ENCODE measurements at regions not wholly inside any gene's neighbourhood (a gene's known extent, or its start where the extent isn't known, plus 50 kb on each side); places are given as distances from the start of the nearest gene placed in this dataset.

DNA sequence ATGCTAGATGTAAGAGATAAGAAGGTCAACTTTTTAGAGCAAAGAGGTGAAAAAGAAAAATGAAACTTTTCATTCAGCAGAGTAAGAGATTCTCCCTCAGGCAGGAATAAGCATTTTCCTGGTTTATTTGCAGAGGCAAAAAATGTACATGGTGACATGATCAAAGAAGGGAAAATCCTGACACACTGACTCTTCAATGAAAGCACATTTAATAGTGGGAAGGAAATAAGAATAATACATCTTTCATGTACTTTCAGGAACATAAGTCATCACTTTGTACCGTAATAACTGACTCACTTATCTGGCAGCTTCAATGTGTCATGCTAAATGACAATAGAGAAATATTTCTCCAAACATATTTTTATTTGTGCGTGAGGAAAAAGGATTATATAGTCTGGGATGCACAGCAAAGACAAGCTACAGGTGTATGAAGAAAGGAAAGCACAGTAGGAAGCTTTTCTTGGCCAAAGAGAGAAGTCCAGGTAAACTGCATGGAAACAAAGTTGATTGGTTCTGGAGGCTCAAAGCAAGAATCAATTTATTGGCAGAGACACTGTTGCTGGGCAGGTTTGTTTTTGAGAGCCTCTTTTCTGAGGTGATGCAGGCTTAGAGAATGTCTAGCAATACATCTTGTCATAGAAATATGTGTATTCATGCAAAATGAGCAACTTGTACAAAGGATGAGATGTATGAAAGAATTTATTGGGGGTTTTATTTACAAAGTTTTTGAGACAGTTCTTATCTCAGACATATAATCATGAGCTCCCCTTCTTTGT lies 1409.0 kb downstream of the PLA2G4A start:
- DNase-seq: no peak

DNA sequence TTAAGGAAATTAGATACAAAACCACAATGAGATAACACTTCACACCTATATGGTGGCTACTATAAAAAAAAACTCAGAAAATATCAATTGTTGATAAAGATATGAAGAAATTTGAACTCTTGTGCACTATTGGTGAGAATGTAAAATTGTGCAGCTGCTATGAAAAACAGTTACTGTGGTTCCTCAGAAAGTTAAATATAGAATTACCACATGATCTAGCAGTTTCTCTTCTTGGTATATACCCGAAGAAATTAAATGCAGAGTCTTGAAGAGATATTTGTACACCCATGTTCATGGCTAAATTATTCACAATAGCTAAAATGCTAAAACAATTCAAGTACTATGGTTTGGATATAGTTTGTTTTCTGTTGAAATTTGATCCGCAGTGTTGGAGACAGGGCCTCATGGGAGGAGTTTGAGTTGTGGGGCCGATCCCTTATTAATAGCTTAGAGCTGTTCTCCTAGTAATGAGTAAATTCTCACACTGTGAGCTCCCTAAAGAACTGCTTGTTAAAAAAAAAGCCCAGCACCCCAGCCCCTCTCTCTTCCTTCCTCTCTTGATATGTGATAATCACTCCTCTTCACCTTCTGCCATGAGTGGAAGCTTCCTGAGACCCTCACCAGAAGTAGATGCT lies 1412.1 kb downstream of the PLA2G4A start:
- no peak for DNase-seq

DNA sequence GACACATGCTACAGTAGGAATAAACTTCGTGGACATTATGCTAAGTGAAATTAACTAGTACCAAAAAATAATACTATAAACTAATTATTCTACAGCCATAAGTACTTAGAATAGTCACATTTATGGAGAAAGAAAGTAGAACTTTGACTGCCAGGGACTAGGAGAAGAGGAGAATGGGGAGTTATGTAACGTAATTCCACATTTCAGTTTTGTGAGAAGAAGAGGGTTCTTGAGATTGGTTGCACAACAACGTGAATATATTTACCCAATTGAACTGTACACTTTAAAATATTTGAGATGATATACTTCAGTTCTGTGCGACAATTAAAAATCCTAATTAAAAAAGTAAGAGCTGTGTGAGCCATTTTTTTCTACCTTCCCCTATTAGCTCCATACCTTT lies 1412.9 kb downstream of the PLA2G4A start:
- no peak for DNase-seq

DNA sequence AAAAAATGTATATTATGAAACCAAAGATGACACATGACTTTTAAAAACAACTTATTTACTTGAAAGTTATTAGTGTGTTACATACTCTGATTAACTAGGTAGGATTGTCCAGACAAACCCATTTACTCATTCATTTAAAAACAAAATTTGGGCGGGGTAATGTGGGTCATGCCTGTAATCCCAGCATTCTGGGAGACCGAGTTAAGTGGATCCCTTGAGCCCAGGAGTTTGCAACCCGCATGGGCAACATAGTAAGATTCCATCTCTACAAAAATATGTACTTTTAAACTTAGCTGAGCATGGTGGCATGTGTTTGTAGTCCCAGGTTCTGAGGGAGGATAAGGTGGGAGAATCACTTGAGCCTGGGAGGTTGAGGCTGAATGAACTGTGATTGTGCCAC lies 1414.7 kb downstream of the PLA2G4A start:
- DNase-seq: no peak

DNA sequence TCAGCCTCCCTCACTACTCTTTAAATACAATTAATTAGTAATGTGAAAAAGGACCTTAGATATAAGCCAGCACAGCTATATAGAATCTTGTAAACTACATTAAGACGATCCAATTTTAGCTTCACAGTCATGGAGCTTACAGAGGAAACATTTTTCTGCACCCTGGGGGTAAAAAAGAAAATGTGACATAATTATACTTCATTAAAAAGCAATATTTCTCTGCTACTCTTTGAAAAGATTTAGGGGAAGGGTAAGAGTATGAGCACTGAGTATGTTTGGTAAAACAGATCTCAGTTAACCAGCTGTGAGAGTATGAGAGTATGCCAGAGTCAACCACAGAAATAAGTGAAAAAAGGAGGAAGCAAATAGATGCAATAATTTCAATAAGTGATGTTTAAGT lies 1415.9 kb downstream of the PLA2G4A start:
- DNase-seq: no peak

DNA sequence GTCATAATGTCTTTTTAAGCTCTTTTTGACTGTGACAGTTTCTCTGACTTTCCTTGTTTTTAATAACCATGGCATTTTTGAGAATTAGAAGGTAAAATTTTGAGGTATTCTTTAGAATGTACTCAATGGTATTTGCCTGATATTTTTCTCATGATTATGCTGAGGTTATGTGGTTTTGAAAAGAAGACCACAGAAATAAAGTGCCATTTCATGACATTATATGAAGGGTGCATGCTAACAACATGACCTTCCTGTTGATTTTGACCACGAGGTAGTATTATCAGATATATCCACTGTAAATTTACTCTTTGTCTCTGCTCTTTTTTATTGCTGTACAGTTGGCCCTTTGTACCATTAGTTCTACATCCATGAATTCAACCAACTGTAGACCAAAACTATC lies 1418.5 kb downstream of the PLA2G4A start:
- DNase-seq: no peak

DNA sequence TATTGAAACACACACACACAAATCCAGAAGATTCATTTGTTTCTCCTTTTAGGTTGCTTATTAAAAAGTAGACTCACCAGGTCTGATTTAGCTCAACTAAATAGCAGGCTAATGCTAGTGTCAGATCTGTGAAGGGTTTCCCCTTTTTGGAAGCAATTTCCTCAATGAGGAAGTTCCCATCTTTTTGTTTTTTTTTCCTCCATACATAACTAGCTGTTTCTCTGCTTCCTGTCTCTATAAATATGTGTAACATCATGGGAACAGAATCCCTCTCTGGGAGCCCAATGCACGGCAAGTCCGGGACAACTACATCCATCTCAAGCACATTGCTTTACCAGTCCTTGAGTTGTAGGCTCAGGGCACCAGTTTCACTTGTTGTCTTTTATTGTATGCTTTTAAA lies 1421.1 kb downstream of the PLA2G4A start:
- DNase-seq: no peak

DNA sequence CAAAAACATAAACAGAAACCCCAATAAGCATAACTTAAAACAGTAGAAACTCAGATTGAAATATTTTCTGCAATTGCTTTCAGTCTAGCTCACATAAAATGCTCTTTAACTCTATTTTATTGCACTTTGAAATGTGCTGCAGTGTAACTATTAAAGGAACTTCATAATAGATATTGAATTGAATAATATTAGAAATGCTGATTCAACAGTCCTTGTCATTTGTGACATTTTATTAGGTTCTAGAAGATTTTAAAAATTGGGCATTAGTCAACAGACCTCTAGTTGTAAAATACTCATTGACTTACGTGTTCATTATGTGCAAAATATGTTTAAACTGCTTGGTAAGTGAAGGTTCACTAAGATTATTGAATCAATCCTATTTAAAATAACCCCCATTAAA lies 1422.3 kb downstream of the PLA2G4A start:
- no peak for DNase-seq

DNA sequence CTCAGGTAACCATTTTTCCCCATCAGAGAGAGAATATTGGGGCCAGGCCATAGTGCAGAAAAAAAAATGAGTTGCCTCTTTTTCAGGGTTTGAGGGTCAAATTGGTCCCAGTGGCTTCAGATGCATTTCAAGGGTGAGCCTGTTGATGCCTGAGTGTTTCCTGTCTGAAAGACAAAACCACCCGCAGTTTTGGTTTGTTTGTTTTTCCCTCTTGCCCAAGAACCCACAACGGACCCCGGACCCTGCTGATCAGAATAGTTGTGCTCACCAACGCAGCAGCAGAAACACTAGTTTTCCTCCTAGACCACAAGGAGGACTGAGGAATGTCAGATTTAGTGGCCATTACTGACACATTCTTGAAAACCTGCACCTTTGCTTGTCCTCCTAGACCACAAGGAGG lies 1433.1 kb downstream of the PLA2G4A start:
- DNase-seq: no peak

DNA sequence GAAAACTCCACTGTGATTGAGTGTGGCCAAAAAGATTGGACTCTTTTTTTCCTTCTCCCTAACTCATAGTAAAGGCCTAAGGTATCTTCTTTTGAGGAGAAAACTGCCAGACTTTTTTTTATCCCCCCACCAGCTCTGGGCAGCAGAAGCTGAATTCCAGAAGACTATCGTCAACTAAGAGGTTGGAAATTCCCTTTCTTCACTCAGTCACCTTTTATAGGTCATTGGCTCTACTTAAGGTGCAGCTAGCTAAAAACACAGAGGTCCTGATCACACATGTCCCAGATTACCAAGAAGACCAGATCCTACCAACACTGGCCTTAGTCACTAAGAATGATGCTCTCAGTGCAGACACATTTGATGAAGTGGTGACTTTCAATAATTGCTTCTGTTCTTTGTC lies 1441.2 kb downstream of the PLA2G4A start:
- DNase-seq: no peak

DNA sequence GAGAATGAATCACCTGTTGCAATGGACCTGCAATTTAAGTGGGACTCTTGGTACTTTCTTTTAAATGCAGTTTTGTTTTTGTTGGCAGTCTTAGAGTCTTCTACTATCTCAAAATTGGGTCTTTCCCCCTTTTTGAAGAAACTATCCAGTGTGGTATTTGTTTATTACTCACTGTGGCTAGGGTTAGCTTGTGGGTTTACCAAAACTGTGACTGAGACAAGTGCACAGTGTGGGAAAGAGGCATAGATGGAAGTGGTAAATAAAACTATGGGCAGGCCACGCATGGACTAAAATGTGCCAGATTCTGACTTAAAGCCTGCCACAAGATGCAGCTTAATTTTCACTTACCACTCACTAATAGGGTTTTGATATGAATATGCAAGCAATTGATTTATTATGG lies 1441.7 kb downstream of the PLA2G4A start:
- DNase-seq: no peak

DNA sequence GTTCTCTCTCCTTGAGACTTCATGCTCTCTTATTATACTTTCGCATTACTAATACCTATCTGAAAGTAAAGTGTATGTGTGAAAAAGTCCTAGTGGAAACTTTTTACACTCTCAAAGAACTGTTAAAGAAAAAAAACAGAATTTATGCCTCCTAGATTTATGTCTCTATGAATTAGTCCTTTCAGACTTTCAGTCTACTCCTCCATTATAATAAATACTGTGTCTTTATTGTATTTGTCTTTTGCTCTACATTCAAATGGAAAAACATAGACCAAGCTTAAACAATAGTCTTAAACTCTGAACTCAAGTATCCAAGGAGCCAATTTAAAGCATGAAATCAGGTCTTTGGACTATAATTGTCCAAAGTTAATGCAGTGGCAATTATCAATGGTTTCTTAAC lies 1449.0 kb downstream of the PLA2G4A start:
- DNase-seq: no peak

DNA sequence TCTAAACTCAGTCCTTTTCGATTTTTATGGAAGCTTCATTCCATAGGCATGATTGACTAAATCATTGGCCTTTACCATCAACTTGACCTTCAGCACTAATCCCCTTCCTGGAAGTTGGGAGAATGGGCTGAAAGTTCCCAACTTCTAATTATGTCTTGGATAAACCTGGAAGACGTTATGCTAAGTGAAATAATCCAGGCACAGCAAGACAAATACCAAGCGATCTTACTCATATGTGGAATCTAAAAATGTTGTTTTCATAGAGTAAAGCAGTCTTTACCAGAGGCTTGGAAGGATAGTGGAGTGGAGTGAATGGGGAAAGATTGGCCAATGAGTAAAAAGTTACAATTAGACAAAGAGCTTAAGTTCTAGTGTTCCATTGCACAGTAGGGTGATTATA lies 1453.2 kb downstream of the PLA2G4A start:
- no peak for DNase-seq

DNA sequence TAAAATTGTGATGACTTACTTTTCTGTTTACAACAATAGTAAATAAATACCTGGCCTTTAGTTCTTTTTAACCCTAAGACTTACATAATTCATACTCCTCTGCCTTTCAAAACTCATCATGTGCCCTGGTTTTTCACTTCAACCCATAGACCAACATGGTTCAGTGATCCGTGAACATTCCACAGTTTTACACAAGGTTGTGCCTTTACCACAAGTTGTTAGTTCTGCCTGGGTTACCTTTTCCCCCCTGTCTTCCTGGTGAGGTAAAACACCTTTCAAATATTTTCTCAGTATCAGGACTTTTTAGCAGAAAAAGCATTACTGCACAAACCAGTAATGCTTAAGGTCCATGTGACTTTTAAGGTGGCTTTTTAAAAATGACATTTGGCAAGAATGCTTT lies 1466.4 kb downstream of the PLA2G4A start:
- no peak for DNase-seq

DNA sequence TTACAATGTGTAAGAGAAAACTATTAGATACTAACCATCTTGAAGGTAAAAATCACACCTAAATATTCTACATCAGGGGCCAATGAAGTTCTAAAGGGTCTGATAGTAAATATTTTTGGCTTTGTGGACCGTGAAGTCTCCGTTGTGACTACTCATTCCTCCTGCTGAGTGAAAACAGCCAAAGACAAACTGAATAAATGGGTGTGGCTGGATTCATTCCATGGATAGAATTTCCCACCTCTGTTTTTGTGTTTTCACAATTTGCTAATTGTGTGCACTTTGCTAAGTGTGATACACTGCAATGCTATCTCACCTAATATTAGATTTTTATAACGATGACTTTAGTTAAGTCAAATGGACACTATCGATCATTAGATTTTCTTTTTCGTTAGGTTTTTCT lies 1474.0 kb downstream of the PLA2G4A start:
- DNase-seq: no peak

DNA sequence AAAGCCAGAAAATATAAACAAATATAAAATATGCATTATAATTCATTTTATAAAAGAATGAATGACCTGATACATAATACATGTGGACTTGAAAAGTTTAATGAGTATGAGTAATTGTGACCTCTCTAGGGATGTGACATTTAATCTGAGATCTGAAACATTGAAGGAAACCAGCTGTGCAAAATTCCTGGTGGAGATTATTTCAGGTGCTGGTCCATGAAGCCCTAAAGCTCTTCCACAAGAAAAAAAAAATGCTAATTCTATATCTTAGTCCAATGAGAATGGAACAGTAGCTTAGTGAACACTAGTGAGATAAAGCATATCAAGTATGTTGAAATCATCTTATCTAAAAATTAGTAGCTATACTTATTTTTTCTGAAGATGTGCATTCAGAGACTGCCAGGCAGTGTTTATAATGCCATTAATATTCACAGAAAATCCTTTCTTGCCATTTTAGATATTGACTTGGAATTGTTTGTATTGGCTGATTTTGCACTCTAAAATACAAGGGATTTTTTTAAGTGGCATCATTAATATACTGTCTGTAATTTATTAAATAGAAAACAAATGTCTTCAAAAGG lies 1485.9 kb downstream of the PLA2G4A start:
- no peak for DNase-seq

DNA sequence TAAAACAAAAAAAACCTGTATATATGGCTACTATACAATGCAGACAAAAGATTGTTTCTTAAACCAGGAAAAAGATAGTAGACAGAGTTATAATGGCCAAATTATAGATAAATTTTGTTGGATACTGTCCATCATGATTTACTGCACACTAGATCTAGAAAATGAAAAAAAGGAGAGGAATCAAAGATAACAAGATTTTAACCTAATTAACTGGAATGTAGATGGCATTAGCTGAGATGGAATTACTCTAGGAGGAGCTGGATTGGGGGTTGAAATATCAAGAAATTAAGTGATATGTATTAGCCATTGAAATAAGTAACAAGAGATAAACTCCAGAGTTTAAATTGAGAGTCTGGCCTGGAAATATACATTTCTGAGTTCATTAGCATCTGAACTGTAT lies 1489.1 kb downstream of the PLA2G4A start:
- no peak for DNase-seq

DNA sequence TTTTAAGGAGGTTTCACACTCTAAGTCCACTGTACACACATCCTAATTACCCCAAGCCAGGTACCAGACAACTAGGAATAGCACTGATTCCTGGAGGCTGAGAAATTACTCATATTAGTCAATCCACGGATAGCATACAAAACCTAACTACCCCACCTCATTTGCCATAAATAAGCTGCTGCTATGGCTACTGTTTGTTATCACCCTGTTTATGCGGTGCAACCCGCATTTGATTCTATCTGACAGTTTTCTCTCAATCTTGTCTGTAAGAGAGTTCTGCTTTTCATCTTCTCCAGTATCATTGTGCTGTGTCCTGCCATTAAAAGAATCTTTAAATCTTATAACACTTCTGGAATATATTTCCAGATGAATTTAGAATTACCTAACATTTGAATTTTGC lies 1496.5 kb downstream of the PLA2G4A start:
- DNase-seq: no peak

DNA sequence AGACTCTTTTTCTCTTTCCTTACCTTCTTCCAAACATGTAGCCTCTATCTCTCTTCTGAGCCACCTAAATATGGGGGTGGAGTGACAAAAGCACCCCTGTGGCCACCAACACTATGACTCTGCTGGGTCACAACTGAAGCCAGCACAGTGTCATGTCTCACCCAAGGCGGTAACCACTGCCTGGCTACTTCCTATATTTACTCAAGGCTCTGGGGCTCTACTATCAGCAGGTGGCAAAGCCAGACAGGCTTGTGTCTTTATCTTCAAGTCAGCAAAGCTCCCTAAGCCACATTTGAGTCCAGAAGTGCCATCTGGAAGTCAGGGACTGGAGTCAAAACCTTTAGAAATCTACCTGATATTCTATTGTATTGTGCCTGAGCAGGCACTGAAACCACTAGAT lies 1515.2 kb downstream of the PLA2G4A start:
- DNase-seq: no peak

DNA sequence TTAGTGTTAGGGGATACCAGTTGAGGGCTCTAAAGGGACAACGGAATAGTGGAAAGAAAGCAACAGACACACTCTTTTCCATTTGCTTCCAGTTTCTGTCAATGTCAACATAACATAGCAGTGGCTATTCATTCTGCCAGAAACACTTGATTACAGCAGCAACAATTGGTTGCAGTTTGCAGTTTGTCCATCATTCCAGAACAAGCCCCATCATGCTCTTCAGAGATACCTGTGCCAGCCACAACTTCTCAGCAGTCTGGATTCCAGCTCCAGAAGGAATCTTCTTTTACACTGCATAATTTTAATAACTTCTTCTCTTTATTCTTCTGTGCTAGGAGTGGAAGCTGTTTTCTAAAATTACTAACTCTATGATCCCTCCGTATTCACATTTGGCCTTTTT lies 1521.4 kb downstream of the PLA2G4A start:
- no peak for DNase-seq

DNA sequence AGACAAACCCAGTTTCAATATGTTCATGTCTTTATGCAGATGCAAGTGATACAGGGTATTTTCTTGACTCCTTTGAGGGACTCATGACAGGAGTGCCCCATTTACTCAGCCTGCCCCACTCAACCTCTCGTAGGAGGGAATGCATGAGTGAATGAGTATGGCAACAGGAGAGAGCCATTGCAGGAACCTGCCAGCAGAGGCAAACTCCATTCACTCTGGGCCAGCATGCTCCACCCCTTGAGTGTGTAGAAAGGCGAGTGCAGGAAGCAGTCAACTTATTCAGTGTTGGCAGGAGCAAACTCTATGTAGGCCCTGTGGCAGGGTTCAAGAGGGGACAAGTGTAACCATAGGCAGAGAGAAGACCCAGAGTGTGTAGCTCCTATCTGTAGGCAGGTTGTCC lies 1526.3 kb downstream of the PLA2G4A start:
- no peak for DNase-seq

DNA sequence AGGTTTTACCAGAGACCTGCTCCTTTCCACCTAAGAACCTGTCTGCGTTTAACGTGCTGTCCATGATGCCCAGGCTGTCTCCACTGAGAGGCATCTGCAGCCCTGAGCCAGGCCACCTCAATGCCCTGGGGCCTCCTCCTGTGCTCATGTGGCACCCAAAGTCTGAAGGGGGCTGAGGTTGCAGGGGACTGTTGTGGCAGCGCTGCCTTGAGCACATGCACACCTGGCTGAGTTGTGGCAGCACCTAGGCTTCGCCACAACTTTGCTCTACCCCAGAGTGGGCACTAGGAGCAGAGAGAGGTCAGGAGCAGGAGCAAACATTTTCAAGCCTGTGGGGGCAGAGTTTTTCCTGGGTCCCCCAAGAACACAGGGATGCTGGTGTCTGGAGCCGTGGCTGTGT lies 1527.1 kb downstream of the PLA2G4A start:
- no peak for DNase-seq

DNA sequence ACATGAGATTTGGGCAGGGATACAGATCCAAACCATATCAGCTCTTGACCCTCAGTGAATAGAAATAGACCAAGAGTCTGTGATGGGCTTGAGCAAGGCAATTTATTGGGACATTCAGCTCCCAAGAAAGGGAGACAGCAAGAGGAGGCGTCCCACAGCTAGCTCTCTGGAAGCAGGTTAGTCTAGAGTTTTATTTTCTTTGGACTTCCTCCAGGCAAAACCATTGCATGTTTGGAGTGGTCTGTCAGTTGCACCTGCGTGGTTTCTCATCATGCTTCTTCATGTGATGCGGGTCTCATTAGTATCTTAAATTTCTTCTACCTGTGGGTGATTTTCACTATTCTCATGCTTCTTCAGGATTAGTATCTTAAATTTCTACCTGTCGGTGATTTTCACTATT lies 1530.6 kb downstream of the PLA2G4A start:
- no peak for DNase-seq

DNA sequence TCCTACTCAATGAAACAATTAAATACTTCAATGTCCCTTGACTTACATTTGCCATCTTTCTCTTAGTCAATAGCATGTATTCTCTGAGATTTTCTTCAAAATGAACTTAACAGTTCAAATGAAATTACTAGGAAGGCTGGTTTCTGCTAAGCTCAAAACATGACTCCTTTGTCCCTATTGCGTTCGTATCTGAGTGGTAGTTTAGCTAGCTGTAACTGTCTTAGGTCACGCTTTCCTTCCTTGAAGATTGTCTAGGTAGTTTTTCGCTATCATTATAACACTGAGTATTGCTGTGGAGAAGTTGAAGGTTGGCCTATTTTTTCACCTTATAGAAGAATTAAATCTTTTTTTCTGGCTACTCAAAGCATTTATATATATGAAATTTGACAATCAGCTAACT lies 1535.2 kb downstream of the PLA2G4A start:
- no peak for DNase-seq
